KMS-11 (cell line): ENCODE measurements at regions not wholly inside any gene's neighbourhood (a gene's known extent, or its start where the extent isn't known, plus 50 kb on each side); places are given as distances from the start of the nearest gene placed in this dataset.

ENCODE experiments used
- H2AFZ ChIP-seq: fragments of 200-600 bp; sonication (generic); 2 replicates; pipeline ENCODE4 v1.6.1; 2016; ENCODE audit warnings: antibody characterized with exemption, mixed run types, low read depth
- H3K27ac ChIP-seq: fragments of 200-600 bp; sonication (generic); 2 replicates; pipeline ENCODE4 v1.6.1; 2016; ENCODE audit warnings: mild to moderate bottlenecking, mixed run types
- H3K27me3 ChIP-seq: fragments of 200-600 bp; sonication (generic); 2 replicates; pipeline ENCODE4 v1.6.1; 2017; ENCODE audit warnings: mild to moderate bottlenecking, low read depth, mixed run types, moderate library complexity; ENCODE audit not compliant: insufficient read depth
- H3K36me3 ChIP-seq: fragments of 200-600 bp; sonication (generic); 2 replicates; pipeline ENCODE4 v1.6.1; 2017; ENCODE audit warnings: mild to moderate bottlenecking, mixed run types; ENCODE audit not compliant: insufficient read depth
- H3K4me1 ChIP-seq: fragments of 200-600 bp; sonication (generic); 2 replicates; pipeline ENCODE4 v1.6.1; 2016; ENCODE audit warnings: mild to moderate bottlenecking, low read depth, mixed run types; ENCODE audit not compliant: poor library complexity, severe bottlenecking
- H3K4me2 ChIP-seq: fragments of 200-600 bp; sonication (generic); 2 replicates; pipeline ENCODE4 v1.7.0; 2016; ENCODE audit warnings: mild to moderate bottlenecking, mixed run types
- H3K4me3 ChIP-seq: fragments of 200-600 bp; sonication (generic); IDR thresholded peaks from 2 replicates; pipeline ENCODE4 v1.6.1; 2017; ENCODE audit warnings: low read depth, low read length, mixed read lengths; ENCODE audit not compliant: insufficient read depth
- H3K79me2 ChIP-seq: fragments of 200-600 bp; sonication (generic); 2 replicates; pipeline ENCODE4 v1.6.1; 2016; ENCODE audit warnings: low read depth, mixed run types; ENCODE audit not compliant: insufficient read depth
- H3K9ac ChIP-seq: fragments of 200-600 bp; sonication (generic); 2 replicates; pipeline ENCODE4 v1.6.1; 2016; ENCODE audit warnings: mild to moderate bottlenecking, mixed run types
- H4K20me1 ChIP-seq: fragments of 200-600 bp; sonication (generic); 2 replicates; pipeline ENCODE4 v1.6.1; 2016; ENCODE audit warnings: mild to moderate bottlenecking, mixed run types; ENCODE audit not compliant: insufficient read depth
- CTCF ChIP-seq: fragments of 200-600 bp; sonication (generic); conservative IDR thresholded peaks from 2 replicates; pipeline ENCODE4 v1.6.1; 2017; ENCODE audit warnings: low read depth, mild to moderate bottlenecking, antibody characterized with exemption, low read length, moderate library complexity, mixed read lengths

DNA sequence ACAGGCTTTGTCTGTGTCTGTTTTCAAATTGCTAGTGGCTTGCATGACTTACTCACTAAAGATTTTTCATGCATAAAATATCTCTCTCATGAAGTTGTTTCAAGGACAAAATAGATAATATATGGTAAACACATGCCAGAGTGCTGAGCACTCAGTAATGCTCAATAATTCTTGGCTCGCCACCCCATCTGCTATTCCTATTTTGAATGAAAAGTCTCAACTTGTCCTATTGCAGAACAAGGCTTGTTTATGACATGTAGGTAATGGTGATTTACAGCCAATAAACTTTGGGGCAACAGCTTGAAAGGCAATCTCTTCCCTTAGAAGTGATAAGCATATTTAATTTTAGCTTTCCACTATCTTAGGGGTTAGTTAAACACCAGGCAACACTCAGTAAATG is 789.0 kb upstream of the ROBO1 start:
- Histone ChIP-seq H3K27me3 (no peaks in the 10 kb centered on the region), H3K4me2 (no peak overlapping the region), H3K4me3 (no peak overlapping the region), H3K79me2 (no peaks in the 10 kb centered on the region), H3K4me1 (no peaks in the 10 kb centered on the region), H3K27ac (no peak overlapping the region), H3K9ac (no peak overlapping the region), H2AFZ (no peak overlapping the region), H4K20me1 (no peaks in the 10 kb centered on the region), H3K36me3 (no peaks in the 10 kb centered on the region)
- no peak for TF ChIP-seq CTCF

DNA sequence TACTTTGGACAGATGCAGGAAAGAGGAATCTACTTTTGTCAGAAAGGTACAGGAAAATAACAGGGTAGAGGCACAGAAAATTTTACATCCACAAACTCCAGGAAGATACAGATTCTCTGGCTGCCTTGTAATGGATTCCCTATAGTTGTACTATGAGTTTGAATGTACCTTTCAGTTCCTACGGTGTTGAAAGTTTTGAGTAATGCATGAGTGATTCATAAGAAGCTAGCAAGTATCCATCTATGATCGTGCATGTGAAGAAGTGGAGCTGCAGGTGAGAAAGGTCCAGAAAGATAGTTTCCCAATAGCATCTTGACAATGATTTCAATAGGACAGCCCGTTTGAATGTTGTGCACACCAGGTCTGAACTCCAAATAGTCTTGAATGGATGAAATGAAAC is 786.5 kb upstream of the ROBO1 start:
- no peak overlapping the region for H3K4me2 ChIP-seq
- H3K4me1 ChIP-seq, result no peaks in the 10 kb centered on the region
- H2AFZ ChIP-seq, result no peak overlapping the region
- TF ChIP-seq CTCF, result no peak
- H3K9ac ChIP-seq, result no peak overlapping the region
- H4K20me1 ChIP-seq, result no peaks in the 10 kb centered on the region
- no peak overlapping the region for H3K4me3 ChIP-seq
- no peak overlapping the region for H3K27ac ChIP-seq
- H3K36me3 ChIP-seq, result no peaks in the 10 kb centered on the region
- H3K79me2 ChIP-seq, result no peaks in the 10 kb centered on the region
- H3K27me3 ChIP-seq, result no peaks in the 10 kb centered on the region

GRCh38 chr3:80553211-80553610 is 785.4 kb upstream of the ROBO1 start:
- Histone ChIP-seq H3K4me2 (no peak overlapping the region), H3K79me2 (no peaks in the 10 kb centered on the region), H3K27ac (no peak overlapping the region), H3K27me3 (no peaks in the 10 kb centered on the region), H4K20me1 (no peaks in the 10 kb centered on the region), H3K9ac (no peak overlapping the region), H3K36me3 (no peaks in the 10 kb centered on the region), H3K4me3 (no peak overlapping the region), H3K4me1 (no peaks in the 10 kb centered on the region), H2AFZ (no peak overlapping the region)
- TF ChIP-seq CTCF, result no peak

- Histone ChIP-seq H3K4me1 (no peaks in the 10 kb centered on the region), H3K27ac (no peak overlapping the region), H3K27me3 (no peaks in the 10 kb centered on the region), H3K4me2 (no peak overlapping the region), H3K36me3 (no peaks in the 10 kb centered on the region), H3K79me2 (no peaks in the 10 kb centered on the region), H4K20me1 (no peaks in the 10 kb centered on the region), H3K9ac (no peak overlapping the region), H2AFZ (no peak overlapping the region), H3K4me3 (no peak overlapping the region)
- TF ChIP-seq CTCF, result no peak
These were observed 782.4 kb upstream of the ROBO1 start for GRCh38 chr3:80550174-80550573.

DNA sequence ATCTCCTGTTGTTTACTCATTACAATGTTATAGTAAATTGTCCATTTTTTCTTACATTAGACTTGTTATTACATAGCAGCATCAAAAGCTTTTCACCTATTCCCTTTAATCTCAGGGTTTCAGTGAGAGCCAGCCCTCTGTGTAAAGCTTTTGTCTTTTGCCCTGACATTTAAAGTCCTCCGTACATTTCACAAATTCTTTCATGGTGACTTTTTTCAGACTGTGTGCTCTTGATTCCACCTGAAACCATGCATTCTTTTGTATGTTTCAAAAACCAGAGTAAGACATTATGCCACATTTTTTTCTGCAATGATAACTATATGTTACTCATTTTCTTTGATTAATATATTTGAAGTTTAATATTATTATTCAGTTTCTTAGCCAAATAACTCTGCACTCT is 781.4 kb upstream of the ROBO1 start:
- no peak overlapping the region for H3K27ac ChIP-seq
- no peaks in the 10 kb centered on the region for H3K4me1 ChIP-seq
- no peak overlapping the region for H3K9ac ChIP-seq
- H3K27me3 ChIP-seq, result no peaks in the 10 kb centered on the region
- no peak for TF ChIP-seq CTCF
- no peak overlapping the region for H3K4me3 ChIP-seq
- no peak overlapping the region for H3K4me2 ChIP-seq
- no peak overlapping the region for H2AFZ ChIP-seq
- H3K36me3 ChIP-seq, result no peaks in the 10 kb centered on the region
- H4K20me1 ChIP-seq, result no peaks in the 10 kb centered on the region
- no peaks in the 10 kb centered on the region for H3K79me2 ChIP-seq
